CD8-positive, alpha-beta memory T cell (primary cell): ENCODE measurements at regions not wholly inside any gene's neighbourhood (a gene's known extent, or its start where the extent isn't known, plus 50 kb on each side); places are given as distances from the start of the nearest gene placed in this dataset.

Source experiments
- CTCF ChIA-PET: fragments of 350-600 bp; sonication (Branson Sonifier 250); formaldehyde crosslinking; loops from one replicate; lab custom pipeline; 2021; ENCODE audit warnings: antibody characterized with exemption; lab: Charles Lee
- POLR2A ChIA-PET: fragments of 350-600 bp; sonication (Branson Sonifier 250); formaldehyde crosslinking; loops from one replicate; lab custom pipeline; 2021; ENCODE audit warnings: antibody characterized with exemption; lab: Charles Lee
- DNase-seq, 5 donors: peaks; one replicate each; pipeline versions ENCODE4 v3.0.0 to v3.0.0-alpha.2; 2020 to 2022; ENCODE audit warnings: mixed read lengths in 1 of 5
- H3K27ac ChIP-seq: one replicate; pipeline ENCODE4 v1.7.0; 2013; ENCODE audit warnings: low read depth, mild to moderate bottlenecking, low read length, moderate library complexity
- H3K27me3 ChIP-seq: 2 replicates; pipeline ENCODE4 v1.7.0; 2013; ENCODE audit warnings: low read length, mild to moderate bottlenecking; ENCODE audit not compliant: insufficient read depth, poor library complexity, severe bottlenecking
- H3K36me3 ChIP-seq: 2 replicates; pipeline ENCODE4 v1.7.0; 2013; ENCODE audit warnings: mild to moderate bottlenecking, low read length, moderate library complexity; ENCODE audit not compliant: insufficient read depth
- H3K4me1 ChIP-seq: 2 replicates; pipeline ENCODE4 v1.7.0; 2013; ENCODE audit warnings: mild to moderate bottlenecking, low read length, moderate library complexity; ENCODE audit not compliant: insufficient read depth
- H3K4me3 ChIP-seq: 2 replicates; pipeline ENCODE4 v1.7.0; 2013; ENCODE audit warnings: mild to moderate bottlenecking, low read length
- H3K9me3 ChIP-seq: 2 replicates; pipeline ENCODE4 v1.7.0; 2013; ENCODE audit warnings: mild to moderate bottlenecking, low read length
- H3K27ac Mint-ChIP-seq, 8 donors: one replicate each; pipeline ENCODE4 v1.8.0; 2020 to 2021; ENCODE audit warnings: mixed read lengths in 8 of 8, mild to moderate bottlenecking in 6 of 8, inconsistent platforms in 3 of 8, moderate library complexity in 3 of 8
- H3K27me3 Mint-ChIP-seq, 2 donors: one replicate each; pipeline ENCODE4 v1.8.0; 2020 to 2021; ENCODE audit warnings: mixed read lengths in 2 of 2, mild to moderate bottlenecking in 1 of 2, moderate library complexity in 1 of 2
- H3K36me3 Mint-ChIP-seq, 3 donors: one replicate each; pipeline ENCODE4 v1.8.0; 2020 to 2021; ENCODE audit warnings: mixed read lengths in 3 of 3, inconsistent platforms in 1 of 3, mild to moderate bottlenecking in 1 of 3
- H3K4me1 Mint-ChIP-seq, 3 donors: one replicate each; pipeline ENCODE4 v1.8.0; 2020 to 2021; ENCODE audit warnings: mixed read lengths in 3 of 3, inconsistent platforms in 1 of 3, mild to moderate bottlenecking in 1 of 3
- H3K4me3 Mint-ChIP-seq, 7 donors: one replicate each; pipeline ENCODE4 v1.8.0; 2020 to 2021; ENCODE audit warnings: mixed read lengths in 7 of 7, mild to moderate bottlenecking in 6 of 7, moderate library complexity in 4 of 7, inconsistent platforms in 2 of 7
- H3K9me3 Mint-ChIP-seq, 5 donors: one replicate each; pipeline ENCODE4 v1.8.0; 2020 to 2022; ENCODE audit warnings: mixed read lengths in 5 of 5, mild to moderate bottlenecking in 3 of 5, moderate library complexity in 2 of 5, inconsistent platforms in 1 of 5

- Histone ChIP-seq H3K36me3 (no peaks in the 10 kb centered on the region), H3K9me3 (no peaks in the 10 kb centered on the region), H3K27ac (no peak overlapping the region), H3K27me3 (no peaks in the 10 kb centered on the region), H3K4me3 (no peak overlapping the region), H3K4me1 (no peaks in the 10 kb centered on the region)
- H3K36me3 Mint-ChIP-seq: no peaks in the 10 kb centered on the region
- ChIA-PET POLR2A (no interaction called here), CTCF (no interaction called here)
- H3K4me3 Mint-ChIP-seq: no peak overlapping the region
- H3K27ac Mint-ChIP-seq: no peak overlapping the region
- no peak for DNase-seq
- H3K9me3 Mint-ChIP-seq: peaks cover 0 to 24% (median 6%) of the 10 kb centered on the region in 5 donors
- H3K4me1 Mint-ChIP-seq: no peaks in the 10 kb centered on the region
- no peaks in the 10 kb centered on the region for H3K27me3 Mint-ChIP-seq
Observed at GRCh38 chr13:70388935-70389334, 280.7 kb upstream of the KLHL1 start.

- Mint-ChIP-seq H3K36me3 (no peaks in the 10 kb centered on the region), H3K9me3 (peaks cover 0 to 26% (median 3%) of the 10 kb centered on the region in 5 donors), H3K27me3 (no peaks in the 10 kb centered on the region), H3K4me1 (no peaks in the 10 kb centered on the region), H3K4me3 (no peak overlapping the region), H3K27ac (no peak overlapping the region)
- CTCF ChIA-PET: no interaction called here
- DNase-seq: no peak
- Histone ChIP-seq H3K4me1 (no peaks in the 10 kb centered on the region), H3K9me3 (no peaks in the 10 kb centered on the region), H3K4me3 (no peak overlapping the region), H3K36me3 (no peaks in the 10 kb centered on the region), H3K27ac (no peak overlapping the region), H3K27me3 (no peaks in the 10 kb centered on the region)
- POLR2A ChIA-PET: no interaction called here
Observed at GRCh38 chr13:70386919-70387318, 278.7 kb upstream of the KLHL1 start.

GRCh38 chr13:70385852-70386251, 277.6 kb upstream of the KLHL1 start:
- DNase-seq: no peak
- Histone ChIP-seq H3K27ac (no peak overlapping the region), H3K4me1 (no peaks in the 10 kb centered on the region), H3K36me3 (no peaks in the 10 kb centered on the region), H3K4me3 (no peak overlapping the region), H3K9me3 (no peaks in the 10 kb centered on the region), H3K27me3 (no peaks in the 10 kb centered on the region)
- H3K27ac Mint-ChIP-seq: no peak overlapping the region
- H3K9me3 Mint-ChIP-seq: peaks cover 0 to 23% (median 2%) of the 10 kb centered on the region in 5 donors
- no peaks in the 10 kb centered on the region for H3K27me3 Mint-ChIP-seq
- CTCF ChIA-PET: no interaction called here
- POLR2A ChIA-PET: no interaction called here
- no peaks in the 10 kb centered on the region for H3K4me1 Mint-ChIP-seq
- no peak overlapping the region for H3K4me3 Mint-ChIP-seq
- no peaks in the 10 kb centered on the region for H3K36me3 Mint-ChIP-seq

DNA sequence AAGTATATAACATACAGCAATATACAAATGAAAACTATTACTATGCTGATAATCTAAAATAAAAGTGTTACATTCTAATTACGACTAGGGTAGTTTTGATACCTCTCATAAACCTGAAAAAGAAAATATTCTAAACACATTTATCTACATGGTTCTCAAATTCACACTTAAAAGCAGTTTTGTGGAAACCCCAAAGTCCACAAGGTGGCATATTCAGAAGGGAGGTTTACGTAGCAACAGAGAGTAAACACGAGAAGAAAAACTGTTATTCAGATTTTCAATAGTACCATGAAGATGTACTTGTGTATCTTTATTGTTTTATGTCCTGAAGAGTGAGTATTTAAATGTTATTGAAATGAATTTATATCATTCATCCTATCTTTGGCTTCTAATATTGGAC, 275.9 kb upstream of the KLHL1 start:
- Histone ChIP-seq H3K36me3 (no peaks in the 10 kb centered on the region), H3K27me3 (no peaks in the 10 kb centered on the region), H3K4me3 (no peak overlapping the region), H3K4me1 (no peaks in the 10 kb centered on the region), H3K27ac (no peak overlapping the region), H3K9me3 (no peaks in the 10 kb centered on the region)
- Mint-ChIP-seq H3K4me1 (no peaks in the 10 kb centered on the region), H3K27me3 (no peaks in the 10 kb centered on the region), H3K9me3 (peaks cover 0 to 22% (median 4%) of the 10 kb centered on the region in 5 donors), H3K36me3 (no peaks in the 10 kb centered on the region), H3K4me3 (no peak overlapping the region), H3K27ac (no peak overlapping the region)
- ChIA-PET POLR2A (no interaction called here), CTCF (no interaction called here)
- DNase-seq: no peak

DNA sequence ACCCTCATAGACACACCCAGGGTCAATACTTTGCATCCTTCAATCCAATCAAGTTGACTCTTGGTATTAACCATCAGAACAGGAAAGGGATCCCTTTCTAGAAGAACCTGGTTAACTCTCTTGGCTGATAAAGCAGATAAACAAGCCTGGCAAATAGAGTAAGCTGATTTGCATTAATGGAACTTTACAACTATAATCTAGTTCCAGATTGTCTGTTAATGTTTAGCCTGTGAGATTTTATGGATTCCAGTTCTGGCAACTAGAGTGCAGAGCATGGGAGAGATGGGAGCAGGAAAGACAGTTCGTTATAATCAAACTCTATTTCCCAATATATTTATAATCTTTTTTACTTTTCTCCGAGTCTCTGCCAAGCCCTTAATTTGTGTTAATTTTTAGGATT, 272.6 kb upstream of the KLHL1 start:
- Histone ChIP-seq H3K27me3 (no peaks in the 10 kb centered on the region), H3K27ac (no peak overlapping the region), H3K4me1 (no peaks in the 10 kb centered on the region), H3K36me3 (no peaks in the 10 kb centered on the region), H3K9me3 (no peaks in the 10 kb centered on the region), H3K4me3 (no peak overlapping the region)
- DNase-seq: no peak
- Mint-ChIP-seq H3K9me3 (peaks cover 0 to 28% (median 1%) of the 10 kb centered on the region in 5 donors), H3K4me3 (no peak overlapping the region), H3K36me3 (no peaks in the 10 kb centered on the region), H3K27ac (no peak overlapping the region), H3K4me1 (no peaks in the 10 kb centered on the region), H3K27me3 (no peaks in the 10 kb centered on the region)
- POLR2A ChIA-PET: no interaction called here
- CTCF ChIA-PET: no interaction called here

DNA sequence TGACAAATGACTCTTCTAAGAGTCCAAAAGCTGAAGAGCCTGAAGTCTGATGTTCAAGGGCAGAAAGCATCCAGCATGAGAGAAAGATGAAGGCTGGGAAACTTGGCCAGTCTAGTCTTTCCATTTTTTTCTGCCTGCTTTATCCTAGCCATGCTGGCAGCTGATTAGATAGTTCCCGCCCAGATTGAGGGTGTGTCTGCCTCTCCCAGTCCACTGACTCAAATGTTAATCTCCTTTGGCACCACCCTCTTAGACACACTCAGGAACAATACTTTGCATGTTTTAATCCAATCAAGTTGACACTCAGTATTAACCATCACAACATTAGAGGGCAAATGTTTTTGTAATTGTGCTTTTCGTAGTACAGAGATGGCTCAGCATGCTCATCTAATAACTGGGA, 267.5 kb upstream of the KLHL1 start:
- Mint-ChIP-seq H3K36me3 (no peaks in the 10 kb centered on the region), H3K4me3 (no peak overlapping the region), H3K27me3 (no peaks in the 10 kb centered on the region), H3K27ac (no peak overlapping the region), H3K4me1 (no peaks in the 10 kb centered on the region), H3K9me3 (peaks cover 0 to 16% (median 2%) of the 10 kb centered on the region in 5 donors)
- Histone ChIP-seq H3K27ac (no peak overlapping the region), H3K4me1 (no peaks in the 10 kb centered on the region), H3K9me3 (no peaks in the 10 kb centered on the region), H3K4me3 (no peak overlapping the region), H3K27me3 (no peaks in the 10 kb centered on the region), H3K36me3 (no peaks in the 10 kb centered on the region)
- ChIA-PET CTCF (no interaction called here), POLR2A (no interaction called here)
- DNase-seq: no peak

- no peak overlapping the region for H3K4me3 Mint-ChIP-seq
- H3K4me1 Mint-ChIP-seq: no peaks in the 10 kb centered on the region
- POLR2A ChIA-PET: interaction anchor here (0.5 kb wide), 1 partner anchor 429 kb away, joined by 6 read pairs; no protein-coding TSS in a partner anchor
- no peaks in the 10 kb centered on the region for H3K36me3 Mint-ChIP-seq
- CTCF ChIA-PET: no interaction called here
- H3K4me1 ChIP-seq: no peaks in the 10 kb centered on the region
- no peaks in the 10 kb centered on the region for H3K27me3 Mint-ChIP-seq
- no peak for DNase-seq
- H3K9me3 Mint-ChIP-seq: peaks cover 0 to 16% (median 5%) of the 10 kb centered on the region in 5 donors
- H3K36me3 ChIP-seq: no peaks in the 10 kb centered on the region
- no peak overlapping the region for H3K4me3 ChIP-seq
- no peaks in the 10 kb centered on the region for H3K9me3 ChIP-seq
- H3K27ac Mint-ChIP-seq: no peak overlapping the region
- H3K27me3 ChIP-seq: no peaks in the 10 kb centered on the region
- no peak overlapping the region for H3K27ac ChIP-seq
Observed at GRCh38 chr13:70370924-70371323, 262.7 kb upstream of the KLHL1 start.

GRCh38 chr13:70366720-70367119, 258.5 kb upstream of the KLHL1 start:
- no peaks in the 10 kb centered on the region for H3K9me3 ChIP-seq
- no peak overlapping the region for H3K4me3 ChIP-seq
- H3K4me1 ChIP-seq: no peaks in the 10 kb centered on the region
- Mint-ChIP-seq H3K27ac (no peak overlapping the region), H3K9me3 (peaks cover 0 to 25% (median 3%) of the 10 kb centered on the region in 5 donors), H3K4me3 (no peak overlapping the region), H3K4me1 (no peaks in the 10 kb centered on the region), H3K36me3 (no peaks in the 10 kb centered on the region), H3K27me3 (no peaks in the 10 kb centered on the region)
- POLR2A ChIA-PET: no interaction called here
- no peaks in the 10 kb centered on the region for H3K27me3 ChIP-seq
- CTCF ChIA-PET: no interaction called here
- no peak for DNase-seq
- no peaks in the 10 kb centered on the region for H3K36me3 ChIP-seq
- H3K27ac ChIP-seq: no peak overlapping the region

GRCh38 chr13:70363991-70364390, 255.7 kb upstream of the KLHL1 start:
- Mint-ChIP-seq H3K27ac (no peak overlapping the region), H3K9me3 (peaks cover 0 to 21% (median 3%) of the 10 kb centered on the region in 5 donors), H3K4me3 (no peak overlapping the region), H3K4me1 (no peaks in the 10 kb centered on the region), H3K36me3 (no peaks in the 10 kb centered on the region), H3K27me3 (no peaks in the 10 kb centered on the region)
- ChIA-PET CTCF (no interaction called here), POLR2A (no interaction called here)
- no peaks in the 10 kb centered on the region for H3K4me1 ChIP-seq
- no peak overlapping the region for H3K27ac ChIP-seq
- no peaks in the 10 kb centered on the region for H3K27me3 ChIP-seq
- no peaks in the 10 kb centered on the region for H3K36me3 ChIP-seq
- H3K9me3 ChIP-seq: no peaks in the 10 kb centered on the region
- no peak for DNase-seq
- no peak overlapping the region for H3K4me3 ChIP-seq
